Inflammatory macrophage (primary cell): ENCODE measurements at regions not wholly inside any gene's neighbourhood (a gene's known extent, or its start where the extent isn't known, plus 50 kb on each side); places are given as distances from the start of the nearest gene placed in this dataset.

Experiments used
- DNase-seq, 2 donors: peaks; one replicate each; pipeline ENCODE4 v3.0.0-alpha.2; 2020 to 2022

GRCh38 chr9:116000748-116001329 lies 152.8 kb upstream of the PAPPA start:
- no peak for DNase-seq

- DNase-seq = no peak
Measured at GRCh38 chr9:116002181-116002580, 151.4 kb upstream of the PAPPA start.

GRCh38 chr9:116002624-116003023 lies 151.0 kb upstream of the PAPPA start:
- no peak for DNase-seq

GRCh38 chr9:116003397-116003796 lies 150.2 kb upstream of the PAPPA start:
- no peak for DNase-seq

GRCh38 chr9:116005205-116005604 lies 148.4 kb upstream of the PAPPA start:
- DNase-seq = no peak

- DNase-seq = no peak
Measured at GRCh38 chr9:116007824-116008223, 145.8 kb upstream of the PAPPA start.

- DNase-seq = no peak
Measured at GRCh38 chr9:116008278-116008677, 145.3 kb upstream of the PAPPA start.

GRCh38 chr9:116009420-116009819 lies 144.2 kb upstream of the PAPPA start:
- no peak for DNase-seq

- no peak for DNase-seq
Measured at GRCh38 chr9:116015855-116016254, 137.7 kb upstream of the PAPPA start.

- no peak for DNase-seq
Measured at GRCh38 chr9:116020146-116020545, 133.4 kb upstream of the PAPPA start.

GRCh38 chr9:116020801-116021200 lies 132.8 kb upstream of the PAPPA start:
- DNase-seq = no peak

GRCh38 chr9:116027096-116027495 lies 126.5 kb upstream of the PAPPA start:
- DNase-seq = no peak

- no peak for DNase-seq
Measured at GRCh38 chr9:116027511-116027910, 126.1 kb upstream of the PAPPA start.

- DNase-seq = no peak
Measured at GRCh38 chr9:116027951-116028350, 125.6 kb upstream of the PAPPA start.

GRCh38 chr9:116030517-116030916 lies 123.1 kb upstream of the PAPPA start:
- no peak for DNase-seq

GRCh38 chr9:116032683-116033440 lies 120.7 kb upstream of the PAPPA start:
- no peak for DNase-seq

GRCh38 chr9:116039312-116039711 lies 114.3 kb upstream of the PAPPA start:
- DNase-seq = no peak

GRCh38 chr9:116039893-116040292 lies 113.7 kb upstream of the PAPPA start:
- DNase-seq = no peak

- DNase-seq = no peak
Measured at GRCh38 chr9:116042321-116042720, 111.3 kb upstream of the PAPPA start.

GRCh38 chr9:116045083-116045482 lies 108.5 kb upstream of the PAPPA start:
- no peak for DNase-seq

GRCh38 chr9:116048081-116048480 lies 105.5 kb upstream of the PAPPA start:
- no peak for DNase-seq

- DNase-seq = no peak
Measured at GRCh38 chr9:116049456-116049855, 104.1 kb upstream of the PAPPA start.

GRCh38 chr9:116051528-116051927 lies 102.1 kb upstream of the PAPPA start:
- no peak for DNase-seq

GRCh38 chr9:116055536-116055935 lies 98.1 kb upstream of the PAPPA start:
- DNase-seq = no peak

- DNase-seq = no peak
Measured at GRCh38 chr9:116057371-116057770, 96.2 kb upstream of the PAPPA start.
